Suprapubic skin (tissue), 3 donors: ENCODE measurements at regions not wholly inside any gene's neighbourhood (a gene's known extent, or its start where the extent isn't known, plus 50 kb on each side); places are given as distances from the start of the nearest gene placed in this dataset.

ENCODE experiments used
- EP300 ChIP-seq: sonication (generic); formaldehyde crosslinking; IDR thresholded peaks from one replicate; pipeline ENCODE4 v1.6.1; 2017; ENCODE audit warnings: antibody characterized with exemption
- POLR2A ChIP-seq, 2 donors: fragments of 450-650 bp; IDR thresholded peaks; one replicate each; pipeline ENCODE4 v1.6.1; 2017; ENCODE audit warnings: antibody characterized with exemption in 2 of 2, mild to moderate bottlenecking in 2 of 2, moderate library complexity in 2 of 2
- TF ChIP-seq, protein P1 (sequence below), 2 donors: fragments of 200-600 bp in 1 of 2; fragments of 450-650 bp in 1 of 2; sonication (generic) in 1 of 2; IDR thresholded peaks; one replicate each; pipeline ENCODE4 v1.5.1; 2016 to 2019; ENCODE audit warnings: antibody characterized with exemption in 2 of 2, mild to moderate bottlenecking in 1 of 2, moderate library complexity in 1 of 2

- TF ChIP-seq EP300: no peak
- TF ChIP-seq, protein P1, sequence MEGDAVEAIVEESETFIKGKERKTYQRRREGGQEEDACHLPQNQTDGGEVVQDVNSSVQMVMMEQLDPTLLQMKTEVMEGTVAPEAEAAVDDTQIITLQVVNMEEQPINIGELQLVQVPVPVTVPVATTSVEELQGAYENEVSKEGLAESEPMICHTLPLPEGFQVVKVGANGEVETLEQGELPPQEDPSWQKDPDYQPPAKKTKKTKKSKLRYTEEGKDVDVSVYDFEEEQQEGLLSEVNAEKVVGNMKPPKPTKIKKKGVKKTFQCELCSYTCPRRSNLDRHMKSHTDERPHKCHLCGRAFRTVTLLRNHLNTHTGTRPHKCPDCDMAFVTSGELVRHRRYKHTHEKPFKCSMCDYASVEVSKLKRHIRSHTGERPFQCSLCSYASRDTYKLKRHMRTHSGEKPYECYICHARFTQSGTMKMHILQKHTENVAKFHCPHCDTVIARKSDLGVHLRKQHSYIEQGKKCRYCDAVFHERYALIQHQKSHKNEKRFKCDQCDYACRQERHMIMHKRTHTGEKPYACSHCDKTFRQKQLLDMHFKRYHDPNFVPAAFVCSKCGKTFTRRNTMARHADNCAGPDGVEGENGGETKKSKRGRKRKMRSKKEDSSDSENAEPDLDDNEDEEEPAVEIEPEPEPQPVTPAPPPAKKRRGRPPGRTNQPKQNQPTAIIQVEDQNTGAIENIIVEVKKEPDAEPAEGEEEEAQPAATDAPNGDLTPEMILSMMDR (IDR thresholded peaks at IDR 0.05): no peak
- TF ChIP-seq POLR2A (IDR thresholded peaks at IDR 0.05): no peak
These were observed 131.9 kb downstream of the NOL4 start for GRCh38 chr18:34092796-34093195.
